Dendritic cell treated with granulocyte-macrophage colony-stimulating factor and Interleukin-4, amounts not matched to agents 40 ng/mL and 50 ng/mL, for 4 days (primary cell): ENCODE measurements at regions not wholly inside any gene's neighbourhood (a gene's known extent, or its start where the extent isn't known, plus 50 kb on each side); places are given as distances from the start of the nearest gene placed in this dataset.
"Not testable (repeated sequence)": the region's sequence is repeated elsewhere in the genome, so short reads cannot be mapped to it uniquely, and the experiment has no call there.

Experiments
- H3K27ac Mint-ChIP-seq: one replicate; pipeline ENCODE4 v1.8.0; 2022; ENCODE audit warnings: mild to moderate bottlenecking, mixed read lengths
- H3K27me3 Mint-ChIP-seq: one replicate; pipeline ENCODE4 v1.8.0; 2022; ENCODE audit warnings: mild to moderate bottlenecking, mixed read lengths
- H3K36me3 Mint-ChIP-seq: one replicate; pipeline ENCODE4 v1.8.0; 2022; ENCODE audit warnings: low read depth, mixed read lengths
- H3K4me1 Mint-ChIP-seq: one replicate; pipeline ENCODE4 v1.8.0; 2022; ENCODE audit warnings: low read depth, mixed read lengths
- H3K4me3 Mint-ChIP-seq: one replicate; pipeline ENCODE4 v1.8.0; 2022; ENCODE audit warnings: mild to moderate bottlenecking, moderate library complexity, mixed read lengths
- H3K9me3 Mint-ChIP-seq: one replicate; pipeline ENCODE4 v1.8.0; 2022; ENCODE audit warnings: mixed read lengths
- intact Hi-C: fragments of 100-400 bp; cut with micrococcal nuclease; formaldehyde crosslinking; loops from one replicate; pipeline ENCODE4 v1.15.0; 2022

DNA sequence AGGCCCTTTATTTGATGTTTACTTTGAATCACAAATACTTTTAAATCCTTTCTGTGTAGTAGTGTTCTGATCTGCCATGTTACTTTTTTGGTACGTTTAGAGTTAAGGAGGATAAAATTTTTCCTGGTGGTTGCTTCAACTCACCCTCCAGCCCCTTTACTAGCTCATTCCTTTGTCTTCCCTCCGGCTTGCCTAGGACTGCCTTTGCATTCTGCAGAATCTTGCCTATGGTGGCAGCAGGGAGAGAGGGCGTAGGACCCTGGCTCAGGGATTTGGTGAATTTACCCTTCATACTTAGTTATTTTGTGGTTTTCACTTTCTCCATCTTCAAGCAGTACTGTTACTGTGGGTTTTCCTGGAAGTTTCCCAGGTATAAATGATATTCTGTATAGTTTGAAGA, 833.5 kb downstream of the XPNPEP1 start:
- Mint-ChIP-seq H3K27ac (no peak overlapping the region), H3K27me3 (no peaks in the 10 kb centered on the region), H3K36me3 (no peaks in the 10 kb centered on the region), H3K9me3 (peaks cover 56% of the 10 kb centered on the region), H3K4me3 (no peak overlapping the region), H3K4me1 (no peaks in the 10 kb centered on the region)
- intact Hi-C loops, result no loop called here

DNA sequence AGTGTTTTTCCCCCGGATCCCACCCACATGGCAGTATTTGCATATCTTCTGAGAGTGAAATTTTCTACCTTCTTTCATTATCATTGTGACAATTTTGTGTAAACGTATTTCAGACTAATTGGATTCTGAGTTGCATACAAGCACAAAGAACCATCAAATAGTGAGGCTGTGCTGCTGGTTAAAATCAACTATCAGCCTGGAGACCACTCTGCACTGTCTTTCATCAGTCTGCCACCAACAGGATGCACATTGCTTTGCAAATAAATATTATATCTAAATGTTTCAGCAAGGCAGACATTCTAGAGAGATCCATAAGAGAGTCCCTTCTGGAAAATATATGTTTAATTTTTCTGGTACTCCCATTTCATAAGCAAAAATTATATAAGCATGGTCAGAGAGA, 851.8 kb downstream of the XPNPEP1 start:
- peaks cover 15% of the 10 kb centered on the region for H3K9me3 Mint-ChIP-seq

DNA sequence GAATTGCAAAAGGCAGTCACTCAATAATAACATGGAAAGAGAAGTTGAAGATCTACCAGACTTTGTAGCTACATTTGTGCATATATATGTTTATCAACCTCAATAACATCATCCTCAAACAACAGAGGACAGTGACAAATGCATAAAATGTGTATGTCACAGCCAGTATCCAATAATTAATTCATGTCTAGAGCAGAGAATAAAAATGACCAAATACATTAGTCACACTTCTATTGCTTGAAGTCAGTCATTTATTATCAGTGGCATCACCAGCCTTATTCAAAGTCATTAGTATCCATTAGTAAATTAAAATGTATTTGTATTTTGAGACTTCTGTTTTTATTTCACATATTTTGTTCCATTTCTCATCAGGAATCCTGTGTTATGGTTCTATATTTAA, 852.8 kb downstream of the XPNPEP1 start:
- intact Hi-C loops, result no loop called here
- no peak overlapping the region for H3K27ac Mint-ChIP-seq
- no peaks in the 10 kb centered on the region for H3K27me3 Mint-ChIP-seq
- H3K4me1 Mint-ChIP-seq, result no peaks in the 10 kb centered on the region
- H3K9me3 Mint-ChIP-seq, result peaks cover 22% of the 10 kb centered on the region
- H3K36me3 Mint-ChIP-seq, result no peaks in the 10 kb centered on the region
- H3K4me3 Mint-ChIP-seq, result no peak overlapping the region

More for the DNA sequence above, 851.8 kb downstream of the XPNPEP1 start:
- no peaks in the 10 kb centered on the region for H3K4me1 Mint-ChIP-seq
- H3K36me3 Mint-ChIP-seq, result no peaks in the 10 kb centered on the region
- H3K4me3 Mint-ChIP-seq, result no peak overlapping the region
- intact Hi-C loops, result no loop called here
- H3K27ac Mint-ChIP-seq, result no peak overlapping the region
- no peaks in the 10 kb centered on the region for H3K27me3 Mint-ChIP-seq

DNA sequence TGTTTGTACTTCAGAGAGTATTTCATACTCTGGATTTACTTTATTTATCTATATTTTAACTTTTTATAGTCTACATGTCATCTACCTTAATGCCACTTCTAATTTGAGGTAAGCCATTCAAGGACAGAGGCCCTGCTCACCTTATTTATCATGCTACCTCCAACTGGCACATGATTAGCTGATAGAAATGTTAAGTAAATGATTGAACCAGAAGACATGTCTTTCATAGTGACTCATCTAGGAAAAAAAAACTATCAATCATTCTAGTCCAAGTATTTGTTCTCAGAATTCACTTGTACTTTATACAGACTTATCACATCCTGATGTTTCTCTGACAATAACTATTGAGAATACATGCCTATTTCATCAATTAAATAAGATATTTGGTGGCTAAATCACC, 856.3 kb downstream of the XPNPEP1 start:
- Mint-ChIP-seq H3K27me3 (no peaks in the 10 kb centered on the region), H3K4me3 (no peak overlapping the region), H3K4me1 (no peaks in the 10 kb centered on the region), H3K27ac (no peak overlapping the region), H3K9me3 (peaks cover 22% of the 10 kb centered on the region), H3K36me3 (no peaks in the 10 kb centered on the region)
- intact Hi-C loops, result no loop called here

DNA sequence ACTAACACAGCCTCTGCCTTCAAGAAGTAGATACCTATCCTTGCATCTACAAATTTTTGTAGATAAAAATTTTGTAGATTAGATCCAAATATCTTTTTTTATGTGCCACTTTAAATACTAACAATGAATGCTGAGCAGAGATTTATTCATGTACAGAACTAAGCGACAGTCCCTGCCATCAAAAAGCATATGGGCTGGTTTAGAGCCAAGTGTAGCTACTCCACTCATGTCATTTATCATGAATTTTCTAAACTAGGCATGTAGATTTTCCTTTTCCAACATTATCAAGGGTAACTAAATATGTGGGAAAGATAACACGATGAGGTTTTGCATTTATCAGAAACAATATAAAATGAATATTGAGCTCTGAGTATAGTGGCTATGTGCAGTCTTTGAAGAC, 857.5 kb downstream of the XPNPEP1 start:
- intact Hi-C loops, result no loop called here
- Mint-ChIP-seq H3K27ac (no peak overlapping the region), H3K27me3 (no peaks in the 10 kb centered on the region), H3K36me3 (no peaks in the 10 kb centered on the region), H3K9me3 (peaks cover 22% of the 10 kb centered on the region), H3K4me1 (no peaks in the 10 kb centered on the region), H3K4me3 (no peak overlapping the region)

DNA sequence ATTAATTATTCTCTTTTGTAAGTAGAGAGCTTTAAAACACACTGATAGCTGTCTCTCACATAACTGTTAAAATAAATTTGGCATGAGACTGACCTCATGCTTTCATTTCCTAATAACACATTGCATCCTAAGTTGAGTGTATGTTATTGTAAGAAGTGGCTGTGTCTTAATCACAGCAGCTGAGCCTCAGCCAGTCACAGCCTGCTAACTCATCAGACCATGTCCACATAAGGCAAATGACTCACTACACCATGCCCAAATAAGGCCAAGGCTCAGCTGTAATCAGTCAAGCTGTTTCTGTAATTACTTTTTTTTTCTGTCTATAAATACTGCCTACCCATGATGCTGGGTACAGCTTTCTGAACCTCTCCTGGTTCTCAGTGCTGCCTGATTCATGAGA, 860.9 kb downstream of the XPNPEP1 start:
- Mint-ChIP-seq H3K4me1 (no peaks in the 10 kb centered on the region), H3K36me3 (no peaks in the 10 kb centered on the region), H3K9me3 (peaks cover 9% of the 10 kb centered on the region), H3K27me3 (no peaks in the 10 kb centered on the region), H3K4me3 (no peak overlapping the region), H3K27ac (no peak overlapping the region)
- intact Hi-C loops, result no loop called here

DNA sequence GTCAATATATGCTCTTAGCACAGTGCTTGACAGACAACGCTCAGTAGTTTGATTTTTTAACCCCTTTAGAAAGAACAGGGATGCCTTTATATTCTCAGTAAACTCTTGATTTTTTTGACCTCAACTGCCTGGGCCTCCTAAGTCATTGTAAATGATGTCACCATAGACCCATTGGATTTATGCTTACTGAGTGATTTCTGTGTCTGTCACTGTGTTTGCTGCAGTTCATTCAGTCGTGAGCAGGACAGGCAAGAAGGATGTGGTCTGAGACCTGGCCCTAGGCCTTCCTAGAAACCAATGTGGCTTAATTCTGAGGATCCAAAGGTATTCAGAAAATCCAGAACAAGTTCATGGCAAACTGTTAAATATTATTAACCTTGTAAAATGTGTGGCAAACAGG, 868.1 kb downstream of the XPNPEP1 start:
- Mint-ChIP-seq H3K27me3 (no peaks in the 10 kb centered on the region), H3K4me3 (no peak overlapping the region), H3K27ac (no peak overlapping the region), H3K36me3 (no peaks in the 10 kb centered on the region), H3K4me1 (no peaks in the 10 kb centered on the region), H3K9me3 (no peaks in the 10 kb centered on the region)
- intact Hi-C loops, result no loop called here

DNA sequence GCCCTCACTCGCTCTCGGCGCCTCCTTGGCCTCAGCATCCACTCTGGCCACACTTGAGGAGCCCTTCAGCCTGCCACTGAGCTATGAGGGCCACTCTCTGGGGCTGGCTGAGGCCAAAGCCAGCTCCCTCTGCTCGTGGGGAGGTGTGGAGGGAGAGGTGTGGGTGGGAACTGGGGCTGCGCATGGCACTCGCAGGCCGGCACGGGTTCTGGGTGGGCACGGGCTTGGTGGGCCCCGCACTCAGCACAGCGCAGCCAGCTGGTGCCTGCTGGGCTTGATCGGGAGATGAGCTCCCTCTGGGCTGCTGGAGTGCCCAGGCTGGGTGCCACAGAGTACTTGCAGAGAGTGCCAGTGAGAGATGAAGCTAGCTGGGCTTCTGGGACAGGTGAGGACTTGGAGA, 875.5 kb downstream of the XPNPEP1 start:
- H3K27me3 Mint-ChIP-seq, result no peaks in the 10 kb centered on the region
- H3K36me3 Mint-ChIP-seq, result no peaks in the 10 kb centered on the region
- no peak overlapping the region for H3K4me3 Mint-ChIP-seq
- no peak overlapping the region for H3K27ac Mint-ChIP-seq
- intact Hi-C loops, result no loop called here
- peaks cover 40% of the 10 kb centered on the region for H3K9me3 Mint-ChIP-seq
- no peaks in the 10 kb centered on the region for H3K4me1 Mint-ChIP-seq

DNA sequence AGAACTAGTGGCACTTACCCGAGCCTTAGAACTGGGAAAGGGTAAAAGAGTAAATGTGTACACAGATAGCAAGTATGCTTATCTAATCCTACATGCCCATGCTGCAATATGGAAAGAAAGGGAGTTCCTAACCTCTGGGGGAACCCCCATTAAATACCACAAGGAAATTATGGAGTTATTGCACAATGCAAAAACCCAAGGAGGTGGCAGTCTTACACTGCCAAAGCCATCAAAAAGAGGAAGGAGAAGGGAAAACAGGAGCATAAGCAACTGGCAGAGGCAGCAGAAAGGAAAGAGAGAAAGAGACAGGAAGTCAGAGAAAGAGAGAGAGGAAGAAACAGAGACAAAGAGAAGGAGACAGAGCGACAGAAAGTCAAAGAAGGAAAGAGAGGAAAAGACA, 876.9 kb downstream of the XPNPEP1 start:
- peaks cover 52% of the 10 kb centered on the region for H3K9me3 Mint-ChIP-seq
- H3K4me3 Mint-ChIP-seq, H3K27me3 Mint-ChIP-seq, H3K36me3 Mint-ChIP-seq, H3K4me1 Mint-ChIP-seq, H3K27ac Mint-ChIP-seq, intact Hi-C loops: not testable (repeated sequence)

DNA sequence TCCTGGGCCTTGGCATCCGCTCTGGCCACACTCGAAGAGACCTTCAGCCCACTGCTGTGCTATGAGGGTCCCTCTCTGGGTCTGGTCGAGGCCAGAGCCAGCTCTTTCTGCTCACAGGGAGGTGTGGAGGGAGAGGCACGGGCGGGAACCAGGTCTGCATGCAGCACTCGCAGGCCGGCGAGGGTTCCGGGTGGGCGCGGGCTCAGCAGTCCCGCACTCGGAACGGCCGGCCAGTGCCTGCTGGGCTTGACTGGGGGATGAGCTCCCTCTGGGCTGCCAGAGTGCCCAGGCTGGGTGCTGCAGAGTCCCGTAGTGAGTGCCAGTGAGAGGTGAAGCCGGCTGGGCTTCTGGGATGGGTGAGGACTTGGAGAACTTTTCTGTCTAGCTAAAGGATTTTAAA, 882.7 kb downstream of the XPNPEP1 start:
- Mint-ChIP-seq H3K27ac (no peak overlapping the region), H3K27me3 (no peaks in the 10 kb centered on the region), H3K4me1 (no peaks in the 10 kb centered on the region), H3K36me3 (no peaks in the 10 kb centered on the region), H3K4me3 (no peak overlapping the region), H3K9me3 (peaks cover 42% of the 10 kb centered on the region)
- intact Hi-C loops, result no loop called here

DNA sequence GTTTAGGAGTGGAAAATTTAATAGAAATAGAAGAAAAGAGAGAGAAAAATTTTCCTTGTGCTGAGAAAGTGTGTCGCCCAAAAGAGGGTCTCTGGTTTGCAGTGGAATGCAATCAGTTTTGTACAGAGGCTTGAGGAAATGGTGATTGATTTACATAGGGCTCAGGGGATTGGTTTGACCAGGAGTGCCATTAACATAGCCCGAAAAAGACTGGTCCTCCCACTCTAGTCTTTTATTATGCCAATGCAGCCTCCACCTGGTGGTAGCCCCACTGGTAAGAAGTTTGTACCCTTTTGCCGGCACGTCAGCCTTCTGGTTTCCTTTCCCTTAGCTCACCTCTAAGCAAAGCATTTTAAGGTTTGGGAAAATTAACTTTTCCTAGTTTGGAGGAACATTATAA, 885.3 kb downstream of the XPNPEP1 start:
- Mint-ChIP-seq H3K4me1 (no peaks in the 10 kb centered on the region), H3K4me3 (no peak overlapping the region), H3K36me3 (no peaks in the 10 kb centered on the region), H3K27ac (no peak overlapping the region), H3K27me3 (no peaks in the 10 kb centered on the region), H3K9me3 (peaks cover 27% of the 10 kb centered on the region)
- intact Hi-C loops, result no loop called here

DNA sequence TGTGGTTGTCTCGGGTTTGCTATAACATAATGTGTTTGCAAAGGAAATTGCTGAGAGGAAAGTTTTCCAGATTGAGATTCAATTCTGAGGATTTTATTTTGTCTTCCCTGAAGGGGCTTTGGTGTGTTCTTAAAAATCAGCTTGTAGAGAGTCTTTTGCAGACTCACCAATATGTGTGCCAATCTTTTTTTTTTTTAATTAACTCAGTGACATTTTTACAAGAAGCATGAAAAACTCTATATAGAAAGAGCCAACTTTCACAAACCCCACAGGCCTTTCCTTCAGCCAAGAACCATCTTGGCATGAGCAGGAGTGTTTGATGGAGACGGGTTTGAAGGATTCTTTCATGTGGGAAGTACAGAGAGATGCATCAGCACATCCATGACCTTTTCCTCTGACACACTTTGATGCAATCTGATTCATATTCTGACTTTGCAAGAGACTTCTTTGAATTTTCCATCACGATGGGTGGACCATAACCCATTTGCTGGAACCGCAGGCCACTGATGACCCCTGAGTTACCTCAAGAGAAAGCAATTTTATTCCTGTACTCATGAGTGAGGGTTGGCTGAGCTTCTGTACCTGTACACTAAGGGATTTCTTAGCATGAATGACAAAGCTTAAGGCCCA, 892.6 kb downstream of the XPNPEP1 start:
- H3K27me3 Mint-ChIP-seq, result no peaks in the 10 kb centered on the region
- no peak overlapping the region for H3K4me3 Mint-ChIP-seq
- no peaks in the 10 kb centered on the region for H3K4me1 Mint-ChIP-seq
- no peaks in the 10 kb centered on the region for H3K36me3 Mint-ChIP-seq
- intact Hi-C loops, result no loop called here
- no peak overlapping the region for H3K27ac Mint-ChIP-seq
- no peaks in the 10 kb centered on the region for H3K9me3 Mint-ChIP-seq

DNA sequence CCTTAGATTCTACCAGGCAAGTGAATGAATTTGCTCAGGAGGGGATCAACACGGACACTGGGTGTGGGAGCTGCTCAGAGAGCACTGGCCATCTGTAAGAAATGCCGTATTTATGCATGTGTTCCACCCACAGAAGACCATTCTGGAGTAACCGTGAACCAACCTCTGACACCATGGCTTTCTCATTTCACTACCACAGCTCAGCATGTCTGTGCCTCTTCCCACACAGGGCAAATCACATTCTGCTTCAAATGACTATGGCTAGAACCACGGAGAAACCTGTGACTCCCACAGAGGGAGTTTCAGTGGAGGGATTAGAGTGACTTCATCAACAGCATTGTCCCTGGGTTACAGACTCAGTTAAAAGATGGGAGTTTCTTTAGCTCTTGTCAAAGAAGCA, 893.4 kb downstream of the XPNPEP1 start:
- no peaks in the 10 kb centered on the region for H3K9me3 Mint-ChIP-seq
- no peak overlapping the region for H3K4me3 Mint-ChIP-seq
- H3K4me1 Mint-ChIP-seq, result no peaks in the 10 kb centered on the region
- H3K36me3 Mint-ChIP-seq, result no peaks in the 10 kb centered on the region
- H3K27me3 Mint-ChIP-seq, result no peaks in the 10 kb centered on the region
- no peak overlapping the region for H3K27ac Mint-ChIP-seq
- intact Hi-C loops, result no loop called here

DNA sequence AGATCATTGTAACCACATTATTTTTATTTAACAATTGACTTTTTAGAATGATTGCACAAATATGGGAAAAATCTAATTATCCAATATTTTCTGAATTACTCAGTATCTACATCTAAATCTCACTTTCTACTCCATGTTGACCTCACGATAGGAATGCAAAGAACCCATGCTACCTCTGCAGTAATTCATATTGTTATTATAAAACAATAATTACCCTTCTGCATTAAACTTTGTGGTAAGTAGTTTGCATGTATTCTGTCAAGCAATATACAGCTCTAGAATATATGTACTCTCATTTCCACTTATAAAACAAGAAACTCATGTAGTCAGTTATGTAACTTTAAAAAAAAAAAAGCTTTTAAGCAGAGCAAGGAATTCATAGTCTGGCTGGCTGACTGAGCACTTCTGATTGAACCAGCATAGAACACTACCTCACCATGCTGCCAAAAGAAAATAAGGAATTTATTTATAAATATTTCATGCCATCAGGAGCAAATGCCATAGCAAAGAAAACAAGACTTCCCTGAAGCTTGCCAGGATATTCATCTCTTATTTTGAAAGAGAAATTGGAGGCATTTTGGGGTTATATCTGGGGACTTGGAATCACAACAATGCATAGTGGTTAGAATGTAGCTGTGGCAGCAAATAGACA, 895.7 kb downstream of the XPNPEP1 start:
- Mint-ChIP-seq H3K9me3 (no peaks in the 10 kb centered on the region), H3K4me3 (no peak overlapping the region), H3K36me3 (no peaks in the 10 kb centered on the region), H3K4me1 (no peaks in the 10 kb centered on the region), H3K27me3 (no peaks in the 10 kb centered on the region), H3K27ac (no peak overlapping the region)
- intact Hi-C loops, result no loop called here

DNA sequence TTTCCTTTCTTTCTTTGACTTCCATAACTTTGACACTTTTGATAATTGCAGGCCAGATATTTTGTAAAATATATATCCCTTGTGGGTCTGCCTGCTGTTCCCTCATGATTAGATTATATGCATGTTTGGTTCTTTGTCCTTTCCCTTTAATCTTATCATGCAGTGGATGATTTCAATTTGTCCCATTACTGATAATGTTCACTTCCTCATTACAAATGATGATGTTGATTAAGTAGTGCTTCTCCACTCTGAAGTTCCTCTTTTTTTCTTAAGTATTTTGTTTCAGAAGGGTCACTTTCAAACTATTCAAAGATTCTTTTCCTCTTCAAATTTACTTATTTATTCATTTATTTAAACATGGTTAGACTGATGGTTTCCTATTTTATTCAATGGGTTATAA, 898.1 kb downstream of the XPNPEP1 start:
- H3K36me3 Mint-ChIP-seq, result no peaks in the 10 kb centered on the region
- no peaks in the 10 kb centered on the region for H3K9me3 Mint-ChIP-seq
- no peaks in the 10 kb centered on the region for H3K27me3 Mint-ChIP-seq
- H3K4me3 Mint-ChIP-seq, result no peak overlapping the region
- H3K4me1 Mint-ChIP-seq, result no peaks in the 10 kb centered on the region
- intact Hi-C loops, result no loop called here
- no peak overlapping the region for H3K27ac Mint-ChIP-seq
